DMS79 (cell line): ENCODE measurements at regions not wholly inside any gene's neighbourhood (a gene's known extent, or its start where the extent isn't known, plus 50 kb on each side); places are given as distances from the start of the nearest gene placed in this dataset.
"Not testable (repeated sequence)": the region's sequence is repeated elsewhere in the genome, so short reads cannot be mapped to it uniquely, and the experiment has no call there.

ENCODE experiments used
- DNase-seq: peaks from one replicate; lab custom pipeline; 2025; lab: John Stamatoyannopoulos, UW

DNA sequence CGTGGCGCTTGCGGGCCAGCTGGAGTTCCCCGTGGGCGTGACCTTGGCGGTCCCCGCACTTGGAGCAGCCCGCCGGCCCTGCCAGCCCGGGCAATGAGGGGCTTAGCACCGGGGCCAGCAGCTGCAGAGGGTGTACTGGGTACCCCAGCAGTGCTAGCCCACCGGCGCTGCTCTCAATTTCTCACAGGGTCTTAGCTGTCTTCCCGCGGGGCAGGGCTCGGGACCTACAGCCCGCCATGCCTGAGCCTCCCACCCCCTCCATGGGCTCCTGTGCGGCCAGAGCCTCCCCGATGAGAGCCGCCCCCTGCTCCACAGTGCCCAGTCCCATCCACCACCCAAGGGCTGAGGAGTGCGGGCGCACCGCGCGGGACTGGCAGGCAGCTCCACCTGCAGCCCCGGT is 94.0 kb upstream of the NIPBL start:
- DNase-seq, result not testable (repeated sequence)

DNA sequence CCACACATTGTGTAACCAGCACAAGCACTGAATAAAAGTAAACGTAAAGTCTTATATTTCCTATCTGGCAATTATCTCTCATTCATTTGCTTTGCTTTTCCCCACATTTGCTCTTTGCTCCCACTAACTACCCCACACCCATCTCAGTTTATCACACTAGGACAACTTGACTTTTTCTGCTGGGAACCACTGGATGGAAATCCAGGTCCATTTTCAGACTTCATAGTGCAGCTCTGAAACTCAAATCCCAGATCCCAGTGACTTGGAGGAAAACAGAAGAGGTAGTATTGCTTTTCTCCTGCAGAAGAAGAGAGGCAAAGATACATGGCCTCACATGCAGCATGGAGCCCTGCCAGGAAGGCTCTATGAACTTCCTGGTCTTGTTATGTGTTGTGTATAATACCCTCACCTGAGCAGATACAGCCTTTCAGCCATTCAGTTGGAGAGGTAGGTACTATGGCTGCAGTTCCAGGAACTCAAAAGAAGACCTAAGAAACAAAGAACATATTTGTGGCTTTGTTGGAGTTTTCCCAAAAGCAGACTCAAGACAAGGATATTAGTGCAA is 90.0 kb upstream of the NIPBL start:
- no peak for DNase-seq

DNA sequence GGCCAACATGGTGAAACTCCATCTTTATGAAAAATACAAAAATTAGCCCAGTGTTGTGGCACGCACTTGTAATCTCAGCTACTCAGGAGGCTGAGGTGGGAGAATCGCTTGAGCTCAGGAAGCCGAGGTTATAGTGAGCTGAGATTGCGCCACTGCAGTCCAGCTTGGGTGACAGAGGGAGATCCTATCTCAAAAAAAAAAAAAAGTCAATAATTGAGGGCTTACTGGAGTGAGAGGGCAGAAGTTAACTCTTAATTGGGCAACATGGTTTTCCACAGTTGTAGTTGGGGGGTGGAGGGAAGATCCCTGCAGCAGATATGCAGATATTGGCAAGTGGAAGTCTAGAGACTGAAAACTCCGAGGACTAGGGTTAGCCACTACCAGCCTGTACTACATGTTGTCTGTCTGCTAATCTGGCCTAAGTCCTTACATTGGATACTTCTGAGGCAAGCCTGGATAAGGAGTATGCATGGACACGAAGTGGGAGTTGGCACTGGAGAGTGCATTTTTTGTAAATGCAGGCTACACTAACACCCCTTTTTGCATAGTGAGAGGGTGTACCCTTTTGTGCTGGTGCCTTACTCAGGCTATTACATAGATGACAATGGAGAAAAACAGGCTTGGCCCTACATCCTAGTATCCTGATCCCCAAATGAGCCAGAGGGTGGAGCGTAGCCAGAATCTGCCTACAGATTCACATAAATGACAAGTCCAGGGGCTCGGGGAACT is 89.0 kb upstream of the NIPBL start:
- no peak for DNase-seq

- DNase-seq, result no peak
Observed at GRCh38 chr5:36790847-36791246, 85.7 kb upstream of the NIPBL start.

DNA sequence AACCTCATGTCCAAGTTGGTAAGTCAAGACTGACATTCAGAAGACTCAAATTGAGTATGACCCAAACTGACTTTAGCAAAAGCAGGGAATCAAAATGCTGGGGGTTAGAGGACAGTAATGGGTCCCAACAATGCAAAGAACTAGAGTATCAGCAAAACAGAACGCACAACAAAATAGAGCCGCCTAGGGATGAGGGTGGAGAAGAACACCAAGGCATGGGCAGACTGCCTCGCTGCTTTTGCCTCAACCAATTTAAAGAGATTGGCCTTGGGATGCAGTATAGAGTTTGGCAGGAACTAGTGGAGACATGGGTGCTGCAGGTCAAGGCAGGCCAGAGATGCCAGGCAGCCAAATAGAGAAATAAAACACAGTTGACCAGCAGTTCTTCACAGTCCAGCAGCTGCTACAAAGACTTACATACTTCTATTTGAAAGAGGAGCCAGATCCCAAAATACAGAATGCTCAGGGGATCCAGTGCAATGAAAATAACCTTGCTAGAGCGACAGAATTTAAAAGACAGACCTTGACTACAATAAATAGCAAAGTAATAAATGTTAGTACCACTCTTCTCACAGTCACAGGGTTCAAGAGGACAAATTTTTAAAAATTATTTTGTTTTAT is 83.9 kb upstream of the NIPBL start:
- no peak for DNase-seq

DNA sequence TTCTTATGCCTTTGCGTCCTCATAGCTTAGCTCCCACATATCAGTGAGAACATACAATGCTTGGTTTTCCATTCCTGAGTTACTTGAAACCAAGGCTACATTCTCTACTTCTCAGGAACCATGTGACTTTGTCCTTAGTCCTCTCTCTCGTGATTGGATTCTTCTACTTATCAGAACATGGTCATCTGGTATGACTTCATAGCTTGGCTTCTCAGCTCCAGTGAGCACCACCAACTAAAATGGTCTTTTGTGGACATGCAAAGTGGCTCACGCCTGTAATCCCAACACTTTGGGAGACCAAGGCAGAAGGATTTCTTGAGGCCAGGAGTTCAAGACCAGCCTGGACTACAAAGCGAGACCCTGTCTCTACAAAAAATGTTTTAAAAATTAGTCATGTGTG is 81.2 kb upstream of the NIPBL start:
- no peak for DNase-seq

DNA sequence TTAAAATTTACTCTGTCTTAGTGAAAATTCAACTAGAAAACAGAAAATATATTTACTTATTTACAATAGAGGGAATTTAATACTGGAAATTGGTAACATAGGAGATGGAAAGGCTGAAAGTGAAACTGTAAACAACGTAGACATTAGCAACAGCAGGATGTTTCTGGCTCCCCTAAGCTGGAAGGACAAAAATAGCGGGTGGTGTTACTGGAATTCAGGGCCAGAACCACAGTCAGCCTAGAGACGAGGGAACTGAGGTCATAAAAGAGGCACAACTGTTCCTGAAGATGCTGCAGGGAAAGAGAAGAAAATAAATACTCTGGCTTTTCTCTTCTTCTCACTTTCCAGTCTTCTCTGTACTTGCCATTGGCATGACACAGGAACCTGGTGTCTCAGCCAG is 80.4 kb upstream of the NIPBL start:
- DNase-seq, result no peak

- DNase-seq, result no peak
Observed at GRCh38 chr5:36801523-36801922, 75.0 kb upstream of the NIPBL start.

DNA sequence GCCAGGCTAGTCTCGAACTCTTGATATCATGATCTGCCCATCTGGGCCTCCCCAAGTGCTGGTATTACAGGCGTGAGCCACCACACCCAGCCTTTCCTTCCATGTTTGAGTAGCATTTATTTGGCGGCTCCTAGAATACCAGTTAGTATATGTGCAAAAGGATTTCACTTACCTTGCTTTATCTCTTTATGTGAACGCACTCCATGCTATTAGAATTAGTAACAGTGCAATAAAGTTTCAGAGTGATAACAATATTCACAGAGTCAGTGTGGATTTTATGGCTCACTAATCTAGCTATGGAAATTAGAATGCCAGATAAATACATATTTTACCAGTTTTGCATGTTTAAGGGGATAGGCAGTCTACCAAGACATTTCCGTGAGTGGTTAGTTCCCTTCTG is 74.4 kb upstream of the NIPBL start:
- no peak for DNase-seq

DNA sequence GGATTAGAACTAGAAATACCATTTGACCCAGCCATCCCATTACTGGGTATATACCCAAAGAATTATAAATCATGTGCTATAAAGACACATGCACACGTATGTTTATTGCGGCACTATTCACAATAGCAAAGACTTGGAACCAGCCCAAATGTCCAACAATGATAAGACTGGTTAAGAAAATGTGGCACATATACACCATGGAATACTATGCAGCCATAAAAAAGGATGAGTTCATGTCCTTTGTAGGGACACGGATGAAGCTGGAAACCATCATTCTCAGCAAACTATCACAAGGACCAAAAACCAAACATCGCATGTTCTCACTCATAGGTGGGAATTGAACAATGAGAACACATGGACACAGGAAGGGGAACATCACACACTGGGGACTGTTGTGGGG is 63.3 kb upstream of the NIPBL start:
- not testable (repeated sequence) for DNase-seq

- no peak for DNase-seq
Observed at GRCh38 chr5:36815871-36816270, 60.7 kb upstream of the NIPBL start.

DNA sequence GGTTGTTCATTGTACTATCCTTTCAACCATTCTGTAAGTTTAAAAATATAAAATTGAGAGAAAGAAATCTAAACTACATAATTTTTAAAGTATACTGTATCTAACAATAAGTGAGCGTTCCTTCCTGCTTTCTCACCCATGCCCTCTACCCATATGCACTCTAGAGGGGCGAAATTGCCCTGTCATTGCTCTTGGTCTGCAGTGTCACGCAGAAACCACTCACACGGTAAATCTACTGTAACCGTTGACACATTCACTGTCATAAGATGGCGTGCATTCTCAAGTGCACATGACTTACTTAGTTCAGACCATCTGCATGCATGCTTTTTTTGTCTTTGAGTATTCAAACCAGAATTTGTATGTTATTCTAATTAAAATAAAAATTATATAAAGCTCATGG is 55.7 kb upstream of the NIPBL start:
- peak; percentile 59 for DNase-seq

- DNase-seq, result no peak
Observed at GRCh38 chr5:36826694-36827093, 49.9 kb upstream of the NIPBL start.
